LNCaP clone FGC (cell line): ENCODE measurements at regions not wholly inside any gene's neighbourhood (a gene's known extent, or its start where the extent isn't known, plus 50 kb on each side); places are given as distances from the start of the nearest gene placed in this dataset.

ENCODE experiments used
- DNase-seq: peaks from one replicate; pipeline ENCODE4 v3.0.0-alpha.2; 2011; ENCODE audit warnings: low read depth
- H3K4me3 ChIP-seq: 2 replicates; pipeline ENCODE4 v1.5.1; 2011; ENCODE audit warnings: mild to moderate bottlenecking, low read depth, low read length, control low read depth
- TF ChIP-seq, protein P1 (sequence below): IDR thresholded peaks from 2 replicates; pipeline ENCODE4 v1.5.1; 2012; ENCODE audit warnings: mild to moderate bottlenecking; ENCODE audit not compliant: control insufficient read depth, insufficient read depth; ENCODE audit errors: extremely low read depth

DNA sequence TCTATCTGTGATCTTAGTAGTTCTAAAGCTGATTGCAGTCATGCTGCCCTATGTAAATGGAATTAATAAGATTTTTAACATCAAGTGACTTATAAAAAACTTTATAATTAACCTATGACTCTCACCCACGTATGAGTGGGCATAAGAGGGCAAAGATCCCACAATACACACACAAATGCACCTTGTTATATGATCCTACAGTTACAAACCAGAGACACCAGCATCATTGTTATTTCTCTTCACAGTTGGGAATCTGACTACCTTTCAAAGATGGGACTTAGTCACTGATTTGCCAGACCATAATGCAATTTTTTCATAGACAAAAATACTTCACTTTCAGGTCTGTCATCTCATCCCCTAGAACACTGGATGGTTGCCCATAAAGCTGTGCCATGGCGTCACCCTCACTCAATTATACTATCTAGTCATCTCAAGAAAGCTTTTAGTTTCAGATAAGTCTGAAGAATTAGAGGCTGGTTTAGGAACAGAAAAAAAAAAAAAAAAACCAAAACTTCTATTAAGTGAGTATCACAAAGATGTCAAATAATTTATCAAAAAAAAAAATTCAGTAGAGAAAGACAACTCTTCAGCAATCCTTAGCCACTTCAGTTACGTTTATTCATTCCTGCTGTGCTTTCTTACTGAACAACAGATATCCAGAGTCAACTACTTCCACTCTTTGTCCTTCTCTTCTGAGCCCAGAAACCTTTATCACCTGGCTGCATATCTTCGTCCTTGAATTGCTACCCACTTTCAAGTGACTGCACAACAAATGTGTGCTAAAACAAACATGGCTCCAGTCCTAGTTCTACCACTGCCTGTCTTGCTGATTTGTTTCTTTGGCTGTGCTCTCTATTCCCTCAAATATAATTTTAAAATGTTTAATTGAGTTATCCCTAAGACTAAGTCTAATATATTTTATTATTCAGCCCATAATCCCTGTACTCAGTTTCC is 175.0 kb upstream of the CHRM2 start:
- DNase-seq: no peak
- H3K4me3 ChIP-seq: no peak overlapping the region
- TF ChIP-seq, protein P1, sequence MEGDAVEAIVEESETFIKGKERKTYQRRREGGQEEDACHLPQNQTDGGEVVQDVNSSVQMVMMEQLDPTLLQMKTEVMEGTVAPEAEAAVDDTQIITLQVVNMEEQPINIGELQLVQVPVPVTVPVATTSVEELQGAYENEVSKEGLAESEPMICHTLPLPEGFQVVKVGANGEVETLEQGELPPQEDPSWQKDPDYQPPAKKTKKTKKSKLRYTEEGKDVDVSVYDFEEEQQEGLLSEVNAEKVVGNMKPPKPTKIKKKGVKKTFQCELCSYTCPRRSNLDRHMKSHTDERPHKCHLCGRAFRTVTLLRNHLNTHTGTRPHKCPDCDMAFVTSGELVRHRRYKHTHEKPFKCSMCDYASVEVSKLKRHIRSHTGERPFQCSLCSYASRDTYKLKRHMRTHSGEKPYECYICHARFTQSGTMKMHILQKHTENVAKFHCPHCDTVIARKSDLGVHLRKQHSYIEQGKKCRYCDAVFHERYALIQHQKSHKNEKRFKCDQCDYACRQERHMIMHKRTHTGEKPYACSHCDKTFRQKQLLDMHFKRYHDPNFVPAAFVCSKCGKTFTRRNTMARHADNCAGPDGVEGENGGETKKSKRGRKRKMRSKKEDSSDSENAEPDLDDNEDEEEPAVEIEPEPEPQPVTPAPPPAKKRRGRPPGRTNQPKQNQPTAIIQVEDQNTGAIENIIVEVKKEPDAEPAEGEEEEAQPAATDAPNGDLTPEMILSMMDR: no peak

DNA sequence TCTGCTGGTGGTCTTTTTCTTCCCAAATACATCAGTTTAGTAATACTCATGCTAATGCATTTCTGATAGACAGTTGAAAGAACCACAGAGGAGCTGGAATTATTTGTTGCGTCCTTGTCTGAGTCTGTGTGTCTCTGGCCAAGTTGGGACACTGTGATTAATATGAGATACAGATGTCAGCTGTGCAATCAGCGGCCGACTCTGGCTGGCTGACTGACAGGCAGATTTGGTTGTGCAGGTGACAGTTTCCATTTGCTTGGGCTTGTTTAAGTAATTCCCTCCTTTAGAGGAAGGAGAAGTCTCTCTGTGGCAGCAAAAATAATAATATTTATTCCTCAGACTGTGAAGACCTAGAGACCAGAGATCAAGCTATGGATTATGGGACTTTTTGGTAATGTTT is 176.2 kb upstream of the CHRM2 start:
- DNase-seq: no peak
- TF ChIP-seq, protein P1: no peak

DNA sequence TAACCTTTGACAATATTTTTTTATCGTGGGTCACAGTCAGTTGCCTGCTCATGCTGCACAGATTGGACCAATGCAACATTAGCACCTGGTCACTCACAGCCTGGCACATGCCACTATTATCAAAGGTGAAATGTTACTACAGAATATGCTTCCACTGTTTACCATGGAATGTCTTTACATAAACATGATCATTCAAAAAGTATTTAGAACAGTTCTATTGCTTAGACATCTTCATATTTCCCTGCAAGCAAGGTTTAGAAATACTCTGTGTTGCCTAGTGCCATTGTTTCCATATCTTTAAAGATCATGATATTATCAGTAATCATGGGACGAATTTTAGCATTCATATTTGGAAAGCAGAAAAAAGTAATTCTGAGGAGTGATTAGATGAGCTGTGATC is 179.9 kb upstream of the CHRM2 start:
- TF ChIP-seq, protein P1: no peak
- H3K4me3 ChIP-seq: no peak overlapping the region
- DNase-seq: no peak

More for the DNA sequence above, 176.2 kb upstream of the CHRM2 start:
- no peak overlapping the region for H3K4me3 ChIP-seq

DNA sequence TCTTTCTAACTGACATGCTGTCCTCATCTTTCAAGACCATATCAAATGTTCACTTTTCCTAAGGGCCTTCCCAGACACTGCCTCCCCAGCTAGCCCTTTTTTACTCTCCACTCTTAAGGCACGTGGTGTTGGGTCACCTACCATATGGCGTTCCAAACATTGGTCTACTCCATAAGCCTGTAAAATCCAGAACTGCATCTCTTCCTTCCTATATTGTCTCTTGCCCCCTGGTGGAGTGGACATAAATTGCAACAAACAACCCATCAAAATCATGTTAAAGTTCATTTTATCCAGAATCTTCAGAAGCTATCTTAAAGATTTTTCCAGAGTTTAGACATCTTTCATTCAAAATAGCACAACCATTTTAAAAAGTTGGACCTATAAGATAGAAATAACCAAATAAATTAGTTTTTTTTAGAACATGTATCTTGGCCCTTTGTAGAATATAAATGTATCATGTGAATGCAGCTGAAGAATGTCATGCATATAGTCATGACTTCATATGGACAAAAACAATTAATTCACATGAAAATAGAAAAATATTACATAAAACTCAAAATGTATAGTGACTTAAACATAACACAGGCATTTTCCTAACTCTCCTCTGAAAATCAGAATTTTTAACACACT is 180.6 kb upstream of the CHRM2 start:
- DNase-seq: peak; percentile 13
- H3K4me3 ChIP-seq: no peak overlapping the region
- TF ChIP-seq, protein P1: peak; percentile 62

DNA sequence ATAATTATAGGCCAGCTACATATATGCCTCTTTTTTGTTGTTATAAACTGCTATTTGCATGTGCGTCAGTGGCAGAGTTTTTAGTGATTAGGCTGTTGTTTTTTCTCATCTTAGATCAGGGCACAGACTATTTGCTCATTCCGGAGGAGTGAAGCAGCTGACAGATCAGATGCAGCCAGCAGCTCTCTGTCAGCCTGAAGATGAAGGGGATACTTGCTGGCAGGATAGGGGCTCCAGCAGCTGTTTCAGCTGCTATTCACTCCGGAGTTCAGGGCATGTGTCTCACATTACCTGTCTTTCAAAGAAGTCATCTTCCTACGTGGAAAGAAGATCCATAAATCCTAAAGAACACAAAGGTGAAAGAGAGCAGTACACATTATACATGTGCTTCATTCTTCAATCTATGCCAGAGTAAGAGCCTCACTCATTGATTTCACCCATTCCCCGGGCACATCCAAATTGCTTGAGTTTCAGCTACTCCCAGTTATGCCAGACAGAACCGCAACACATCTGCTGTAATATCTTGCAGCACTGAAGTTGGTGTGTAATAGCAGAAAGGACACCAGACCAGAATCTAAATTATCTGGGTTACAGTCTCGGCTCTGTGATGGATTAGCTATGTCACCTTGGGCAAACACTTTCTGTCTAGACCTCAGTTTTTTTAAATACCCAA is 182.8 kb upstream of the CHRM2 start:
- TF ChIP-seq, protein P1: no peak
- H3K4me3 ChIP-seq: no peak overlapping the region
- no peak for DNase-seq

DNA sequence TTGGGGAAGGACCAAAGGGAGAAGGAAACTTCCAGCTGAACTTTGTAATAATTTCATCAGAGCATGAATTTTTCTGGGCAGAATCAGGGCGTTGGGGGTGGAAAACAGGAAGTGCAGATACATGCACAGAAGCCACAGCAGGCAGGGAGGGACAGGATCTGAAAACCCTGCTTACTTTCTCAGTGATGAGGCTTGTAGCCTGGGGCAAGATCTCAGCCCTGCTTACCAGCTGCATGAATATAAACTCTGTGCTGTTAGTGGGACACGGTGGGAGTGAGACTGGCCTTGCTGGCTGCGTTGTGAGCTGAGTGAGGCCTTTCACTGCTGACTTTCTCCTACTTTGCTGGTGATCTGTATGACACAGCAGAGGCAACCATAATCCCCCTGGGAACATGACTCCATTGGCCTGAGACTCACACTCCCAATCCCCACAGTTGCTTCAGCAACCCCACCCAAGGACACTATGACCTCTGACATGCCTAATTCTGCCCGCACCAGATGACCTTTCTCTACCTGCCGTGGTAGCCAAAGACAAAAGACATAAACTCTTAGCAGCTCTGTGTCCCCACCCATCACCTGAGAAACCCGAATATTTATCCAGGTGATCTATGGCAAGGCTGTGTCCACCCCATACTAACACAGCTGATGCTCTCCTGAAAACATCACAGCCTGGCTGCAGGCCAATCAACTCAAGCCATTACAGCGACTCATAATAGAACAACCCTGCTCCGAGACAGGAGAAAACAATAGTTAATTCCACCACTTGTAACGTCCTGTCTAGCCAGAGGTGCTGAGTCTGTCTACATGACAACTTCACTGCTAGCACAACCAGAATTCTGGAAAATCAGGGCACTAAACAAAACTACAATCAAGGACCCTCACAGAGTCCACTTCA is 190.7 kb upstream of the CHRM2 start:
- no peak for DNase-seq
- no peak overlapping the region for H3K4me3 ChIP-seq
- TF ChIP-seq, protein P1: no peak
